ENCODE measurements at regions not wholly inside any gene's neighbourhood (a gene's known extent, or its start where the extent isn't known, plus 50 kb on each side); places are given as distances from the start of the nearest gene placed in this dataset.

DNA sequence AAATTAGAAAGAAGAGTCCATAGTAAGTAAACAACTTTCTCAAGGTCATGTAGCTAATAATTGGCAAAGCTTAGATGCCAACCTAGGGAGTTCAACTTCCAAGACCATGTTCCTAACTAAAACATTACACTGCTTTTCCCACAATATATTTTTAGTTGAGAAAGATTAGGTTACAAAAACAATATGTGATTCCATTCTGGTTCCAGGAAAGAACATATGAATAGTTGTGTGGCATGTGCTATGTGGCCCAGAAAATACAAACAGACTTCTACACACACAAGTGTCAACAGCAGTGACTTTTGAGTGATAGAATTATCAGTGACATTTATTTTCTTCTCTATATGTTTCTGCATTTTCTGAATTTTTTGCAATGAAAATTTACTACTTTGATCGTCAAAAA is 62.7 kb upstream of the EDNRA start (continued):
- TF ChIP-seq ZC3H10 (CRISPR knock-in tag; IDR thresholded peaks at IDR 0.05) (no peak), ESRRG (CRISPR knock-in tag; IDR thresholded peaks at IDR 0.05) (no peak), ZNF8 (CRISPR knock-in tag; IDR thresholded peaks at IDR 0.05) (no peak), GLIS3 (CRISPR knock-in tag; IDR thresholded peaks at IDR 0.05) (no peak)
- TF ChIP-seq, protein P1, sequence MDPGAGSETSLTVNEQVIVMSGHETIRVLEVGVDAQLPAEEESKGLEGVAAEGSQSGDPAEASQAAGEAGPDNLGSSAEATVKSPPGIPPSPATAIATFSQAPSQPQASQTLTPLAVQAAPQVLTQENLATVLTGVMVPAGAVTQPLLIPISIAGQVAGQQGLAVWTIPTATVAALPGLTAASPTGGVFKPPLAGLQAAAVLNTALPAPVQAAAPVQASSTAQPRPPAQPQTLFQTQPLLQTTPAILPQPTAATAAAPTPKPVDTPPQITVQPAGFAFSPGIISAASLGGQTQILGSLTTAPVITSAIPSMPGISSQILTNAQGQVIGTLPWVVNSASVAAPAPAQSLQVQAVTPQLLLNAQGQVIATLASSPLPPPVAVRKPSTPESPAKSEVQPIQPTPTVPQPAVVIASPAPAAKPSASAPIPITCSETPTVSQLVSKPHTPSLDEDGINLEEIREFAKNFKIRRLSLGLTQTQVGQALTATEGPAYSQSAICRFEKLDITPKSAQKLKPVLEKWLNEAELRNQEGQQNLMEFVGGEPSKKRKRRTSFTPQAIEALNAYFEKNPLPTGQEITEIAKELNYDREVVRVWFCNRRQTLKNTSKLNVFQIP (CRISPR knock-in tag; IDR thresholded peaks at IDR 0.05; ENCODE audit: borderline replicate concordance, low read depth) = no peak
- TF ChIP-seq, protein P2, sequence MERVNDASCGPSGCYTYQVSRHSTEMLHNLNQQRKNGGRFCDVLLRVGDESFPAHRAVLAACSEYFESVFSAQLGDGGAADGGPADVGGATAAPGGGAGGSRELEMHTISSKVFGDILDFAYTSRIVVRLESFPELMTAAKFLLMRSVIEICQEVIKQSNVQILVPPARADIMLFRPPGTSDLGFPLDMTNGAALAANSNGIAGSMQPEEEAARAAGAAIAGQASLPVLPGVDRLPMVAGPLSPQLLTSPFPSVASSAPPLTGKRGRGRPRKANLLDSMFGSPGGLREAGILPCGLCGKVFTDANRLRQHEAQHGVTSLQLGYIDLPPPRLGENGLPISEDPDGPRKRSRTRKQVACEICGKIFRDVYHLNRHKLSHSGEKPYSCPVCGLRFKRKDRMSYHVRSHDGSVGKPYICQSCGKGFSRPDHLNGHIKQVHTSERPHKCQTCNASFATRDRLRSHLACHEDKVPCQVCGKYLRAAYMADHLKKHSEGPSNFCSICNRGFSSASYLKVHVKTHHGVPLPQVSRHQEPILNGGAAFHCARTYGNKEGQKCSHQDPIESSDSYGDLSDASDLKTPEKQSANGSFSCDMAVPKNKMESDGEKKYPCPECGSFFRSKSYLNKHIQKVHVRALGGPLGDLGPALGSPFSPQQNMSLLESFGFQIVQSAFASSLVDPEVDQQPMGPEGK (CRISPR knock-in tag; IDR thresholded peaks at IDR 0.05; ENCODE audit: borderline replicate concordance) = no peak

DNA sequence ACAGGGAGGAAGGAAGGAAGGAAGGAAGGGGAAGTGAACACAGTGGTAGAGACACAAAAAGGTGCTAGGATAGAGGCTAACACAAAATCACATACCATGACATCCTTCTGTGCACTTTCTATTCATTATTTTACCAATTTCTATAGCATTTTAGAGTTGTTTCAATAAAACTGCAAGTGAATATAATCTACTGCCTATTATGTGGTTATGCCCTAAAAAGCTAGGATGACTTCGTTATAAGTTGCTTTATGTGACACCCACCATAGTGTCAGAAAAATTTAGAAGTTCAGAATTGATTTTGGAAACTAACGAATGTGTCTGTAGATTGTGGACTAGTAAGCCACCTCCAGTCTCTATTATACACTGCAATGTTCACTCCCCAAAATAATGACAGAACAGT is 59.4 kb upstream of the EDNRA start:
- no peak for TF ChIP-seq ARNTL (CRISPR knock-in tag; IDR thresholded peaks at IDR 0.05; ENCODE audit: borderline replicate concordance, low read depth)
- TF ChIP-seq, protein P3, sequence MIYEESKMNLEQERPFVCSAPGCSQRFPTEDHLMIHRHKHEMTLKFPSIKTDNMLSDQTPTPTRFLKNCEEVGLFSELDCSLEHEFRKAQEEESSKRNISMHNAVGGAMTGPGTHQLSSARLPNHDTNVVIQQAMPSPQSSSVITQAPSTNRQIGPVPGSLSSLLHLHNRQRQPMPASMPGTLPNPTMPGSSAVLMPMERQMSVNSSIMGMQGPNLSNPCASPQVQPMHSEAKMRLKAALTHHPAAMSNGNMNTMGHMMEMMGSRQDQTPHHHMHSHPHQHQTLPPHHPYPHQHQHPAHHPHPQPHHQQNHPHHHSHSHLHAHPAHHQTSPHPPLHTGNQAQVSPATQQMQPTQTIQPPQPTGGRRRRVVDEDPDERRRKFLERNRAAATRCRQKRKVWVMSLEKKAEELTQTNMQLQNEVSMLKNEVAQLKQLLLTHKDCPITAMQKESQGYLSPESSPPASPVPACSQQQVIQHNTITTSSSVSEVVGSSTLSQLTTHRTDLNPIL (CRISPR knock-in tag; IDR thresholded peaks at IDR 0.05; ENCODE audit: low read depth) = no peak
- no peak for TF ChIP-seq ZNF8 (CRISPR knock-in tag; IDR thresholded peaks at IDR 0.05)
- no peak for TF ChIP-seq ZFP30 (CRISPR knock-in tag; IDR thresholded peaks at IDR 0.05)
- ATAC-seq = no peak

DNA sequence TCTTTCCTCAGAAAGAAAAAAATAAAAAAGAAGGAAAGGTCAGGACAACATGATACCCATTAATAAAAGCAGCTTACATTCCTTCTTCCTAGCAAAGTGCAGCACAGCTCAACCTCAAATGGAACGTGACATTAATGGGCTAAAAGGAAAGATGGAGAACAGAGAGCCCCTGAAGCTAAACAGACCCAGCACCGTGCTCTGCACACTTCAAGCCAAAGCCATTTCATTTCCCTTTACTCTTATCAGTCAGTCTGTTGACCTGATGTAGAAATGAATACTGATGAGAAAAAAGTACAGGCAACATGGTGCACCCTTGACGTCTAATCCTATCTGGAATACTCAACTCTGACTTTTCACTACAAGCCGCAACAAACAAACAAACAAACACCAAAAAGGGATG is 57.7 kb upstream of the EDNRA start:
- ATAC-seq = peak; percentile 70; the same call in 2 of the 3 replicates
- TF ChIP-seq OSR1 (CRISPR knock-in tag; IDR thresholded peaks at IDR 0.05) (no peak), ESRRG (CRISPR knock-in tag; IDR thresholded peaks at IDR 0.05) (no peak), ZNF70 (CRISPR knock-in tag; IDR thresholded peaks at IDR 0.05) (no peak), CSDC2 (CRISPR knock-in tag; IDR thresholded peaks at IDR 0.05) (no peak), RARB (CRISPR knock-in tag; IDR thresholded peaks at IDR 0.05) (no peak), TCF4 (CRISPR knock-in tag; IDR thresholded peaks at IDR 0.05; ENCODE audit: borderline replicate concordance) (no peak), BACH2 (CRISPR knock-in tag; IDR thresholded peaks at IDR 0.05; ENCODE audit: borderline replicate concordance) (no peak), ZFP3 (CRISPR knock-in tag; IDR thresholded peaks at IDR 0.05) (no peak), SNAI2 (CRISPR knock-in tag; IDR thresholded peaks at IDR 0.05) (no peak), ZC3H10 (CRISPR knock-in tag; IDR thresholded peaks at IDR 0.05) (no peak), GLIS3 (CRISPR knock-in tag; IDR thresholded peaks at IDR 0.05) (no peak), ZNF8 (CRISPR knock-in tag; IDR thresholded peaks at IDR 0.05) (no peak), TOX (CRISPR knock-in tag; IDR thresholded peaks at IDR 0.05; ENCODE audit: borderline replicate concordance) (no peak), ZFP30 (CRISPR knock-in tag; IDR thresholded peaks at IDR 0.05) (no peak), ZNF565 (CRISPR knock-in tag; conservative IDR thresholded peaks at IDR 0.05; ENCODE audit: low read depth) (no peak), PPARA (CRISPR knock-in tag; IDR thresholded peaks at IDR 0.05; ENCODE audit: borderline replicate concordance) (no peak)
- TF ChIP-seq, protein P4, sequence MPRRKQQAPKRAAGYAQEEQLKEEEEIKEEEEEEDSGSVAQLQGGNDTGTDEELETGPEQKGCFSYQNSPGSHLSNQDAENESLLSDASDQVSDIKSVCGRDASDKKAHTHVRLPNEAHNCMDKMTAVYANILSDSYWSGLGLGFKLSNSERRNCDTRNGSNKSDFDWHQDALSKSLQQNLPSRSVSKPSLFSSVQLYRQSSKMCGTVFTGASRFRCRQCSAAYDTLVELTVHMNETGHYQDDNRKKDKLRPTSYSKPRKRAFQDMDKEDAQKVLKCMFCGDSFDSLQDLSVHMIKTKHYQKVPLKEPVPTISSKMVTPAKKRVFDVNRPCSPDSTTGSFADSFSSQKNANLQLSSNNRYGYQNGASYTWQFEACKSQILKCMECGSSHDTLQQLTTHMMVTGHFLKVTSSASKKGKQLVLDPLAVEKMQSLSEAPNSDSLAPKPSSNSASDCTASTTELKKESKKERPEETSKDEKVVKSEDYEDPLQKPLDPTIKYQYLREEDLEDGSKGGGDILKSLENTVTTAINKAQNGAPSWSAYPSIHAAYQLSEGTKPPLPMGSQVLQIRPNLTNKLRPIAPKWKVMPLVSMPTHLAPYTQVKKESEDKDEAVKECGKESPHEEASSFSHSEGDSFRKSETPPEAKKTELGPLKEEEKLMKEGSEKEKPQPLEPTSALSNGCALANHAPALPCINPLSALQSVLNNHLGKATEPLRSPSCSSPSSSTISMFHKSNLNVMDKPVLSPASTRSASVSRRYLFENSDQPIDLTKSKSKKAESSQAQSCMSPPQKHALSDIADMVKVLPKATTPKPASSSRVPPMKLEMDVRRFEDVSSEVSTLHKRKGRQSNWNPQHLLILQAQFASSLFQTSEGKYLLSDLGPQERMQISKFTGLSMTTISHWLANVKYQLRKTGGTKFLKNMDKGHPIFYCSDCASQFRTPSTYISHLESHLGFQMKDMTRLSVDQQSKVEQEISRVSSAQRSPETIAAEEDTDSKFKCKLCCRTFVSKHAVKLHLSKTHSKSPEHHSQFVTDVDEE (CRISPR knock-in tag; IDR thresholded peaks at IDR 0.05) = no peak
- TF ChIP-seq, protein P5, sequence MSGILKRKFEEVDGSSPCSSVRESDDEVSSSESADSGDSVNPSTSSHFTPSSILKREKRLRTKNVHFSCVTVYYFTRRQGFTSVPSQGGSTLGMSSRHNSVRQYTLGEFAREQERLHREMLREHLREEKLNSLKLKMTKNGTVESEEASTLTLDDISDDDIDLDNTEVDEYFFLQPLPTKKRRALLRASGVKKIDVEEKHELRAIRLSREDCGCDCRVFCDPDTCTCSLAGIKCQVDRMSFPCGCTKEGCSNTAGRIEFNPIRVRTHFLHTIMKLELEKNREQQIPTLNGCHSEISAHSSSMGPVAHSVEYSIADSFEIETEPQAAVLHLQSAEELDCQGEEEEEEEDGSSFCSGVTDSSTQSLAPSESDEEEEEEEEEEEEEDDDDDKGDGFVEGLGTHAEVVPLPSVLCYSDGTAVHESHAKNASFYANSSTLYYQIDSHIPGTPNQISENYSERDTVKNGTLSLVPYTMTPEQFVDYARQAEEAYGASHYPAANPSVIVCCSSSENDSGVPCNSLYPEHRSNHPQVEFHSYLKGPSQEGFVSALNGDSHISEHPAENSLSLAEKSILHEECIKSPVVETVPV (CRISPR knock-in tag; IDR thresholded peaks at IDR 0.05) = no peak
- TF ChIP-seq, protein P1 (CRISPR knock-in tag; IDR thresholded peaks at IDR 0.05; ENCODE audit: borderline replicate concordance, low read depth) = no peak
